Prostate gland (tissue), 2 donors: ENCODE measurements at regions not wholly inside any gene's neighbourhood (a gene's known extent, or its start where the extent isn't known, plus 50 kb on each side); places are given as distances from the start of the nearest gene placed in this dataset.
A peak's percentile ranks its signal among the peaks of the same experiment; 100 is the strongest.

Source experiments
- DNase-seq: peaks from one replicate; pipeline ENCODE4 v3.0.0-alpha.2; 2019; ENCODE audit warnings: low spot score
- H3K27ac ChIP-seq, 2 donors: fragments of 200-600 bp; sonication (generic); 2 replicates each; pipeline ENCODE4 v1.5.1; 2017 to 2019
- H3K27me3 ChIP-seq: fragments of 200-600 bp; sonication (generic); replicated peaks from 2 replicates; pipeline ENCODE4 v1.5.1; 2019; ENCODE audit not compliant: insufficient read depth
- H3K36me3 ChIP-seq, 2 donors: fragments of 200-600 bp; sonication (generic); 1 replicate in 1 of 2; 2 replicates in 1 of 2; pipeline versions ENCODE4 v1.5.1 to v1.8.1; 2017 to 2019
- H3K4me1 ChIP-seq: fragments of 200-600 bp; sonication (generic); replicated peaks from 2 replicates; pipeline ENCODE4 v1.5.1; 2019
- H3K4me3 ChIP-seq, 2 donors: fragments of 200-600 bp; sonication (generic); 2 replicates each; pipeline ENCODE4 v1.5.1; 2017 to 2019
- H3K9me3 ChIP-seq: fragments of 200-600 bp; sonication (generic); 2 replicates; pipeline ENCODE4 v1.5.1; 2017
- POLR2A ChIP-seq: fragments of 450-650 bp; IDR thresholded peaks from one replicate; pipeline ENCODE4 v1.6.1; 2016; ENCODE audit warnings: antibody characterized with exemption, mild to moderate bottlenecking
- POLR2AphosphoS5 ChIP-seq: sonication (generic); formaldehyde crosslinking; IDR thresholded peaks from one replicate; pipeline ENCODE4 v1.6.1; 2017; ENCODE audit warnings: antibody characterized with exemption
- WGBS: methylation state at CpG from one replicate; pipeline ENCODE4 v1.1.5; 2018; 5-methylcytosine and 5-hydroxymethylcytosine counted together
- intact Hi-C: fragments of 100-400 bp; cut with DNase I; formaldehyde crosslinking; loops from one replicate; pipeline ENCODE4 v1.14.2; 2022
- TF ChIP-seq, protein P1 (sequence below), 4 experiments: fragments of 200-600 bp in 2 of 4; fragments of 450-650 bp in 2 of 4; sonication (generic) in 2 of 4; IDR thresholded peaks; 1 replicate in 3 of 4; 2 replicates in 1 of 4; pipeline ENCODE4 v1.5.1; 2016 to 2019; ENCODE audit warnings: antibody characterized with exemption in 4 of 4, mild to moderate bottlenecking in 2 of 4, moderate library complexity in 2 of 4

DNA sequence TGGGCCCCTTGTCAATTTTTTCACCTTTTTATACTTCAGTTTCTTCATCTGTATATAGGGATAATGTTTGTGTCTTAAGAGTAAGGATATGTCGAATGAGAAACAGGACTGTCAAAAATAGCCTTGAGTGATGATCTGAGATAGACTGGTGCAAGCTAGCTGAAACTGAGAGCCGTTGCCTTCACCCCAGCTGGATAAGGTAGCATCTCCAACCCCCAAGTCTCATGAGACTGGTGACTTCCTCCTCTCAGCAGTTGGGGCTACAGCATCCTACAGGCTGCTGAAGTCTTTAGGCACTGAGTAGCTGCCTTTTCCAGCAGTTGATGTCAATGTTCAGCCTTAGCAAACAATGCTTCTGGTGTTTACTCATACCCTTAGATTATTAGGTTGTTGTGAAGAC lies 330.2 kb downstream of the OSTF1 start:
- WGBS = 81% methylated on average over 2 of the region's 2 CpGs
- H3K9me3 ChIP-seq = no peaks in the 10 kb centered on the region
- H3K36me3 ChIP-seq = no peaks in the 10 kb centered on the region
- H3K27me3 ChIP-seq = no peaks in the 10 kb centered on the region
- no peak overlapping the region for H3K27ac ChIP-seq
- H3K4me1 ChIP-seq = no peaks in the 10 kb centered on the region
- TF ChIP-seq POLR2AphosphoS5 (no peak), POLR2A (no peak)
- TF ChIP-seq, protein P1, sequence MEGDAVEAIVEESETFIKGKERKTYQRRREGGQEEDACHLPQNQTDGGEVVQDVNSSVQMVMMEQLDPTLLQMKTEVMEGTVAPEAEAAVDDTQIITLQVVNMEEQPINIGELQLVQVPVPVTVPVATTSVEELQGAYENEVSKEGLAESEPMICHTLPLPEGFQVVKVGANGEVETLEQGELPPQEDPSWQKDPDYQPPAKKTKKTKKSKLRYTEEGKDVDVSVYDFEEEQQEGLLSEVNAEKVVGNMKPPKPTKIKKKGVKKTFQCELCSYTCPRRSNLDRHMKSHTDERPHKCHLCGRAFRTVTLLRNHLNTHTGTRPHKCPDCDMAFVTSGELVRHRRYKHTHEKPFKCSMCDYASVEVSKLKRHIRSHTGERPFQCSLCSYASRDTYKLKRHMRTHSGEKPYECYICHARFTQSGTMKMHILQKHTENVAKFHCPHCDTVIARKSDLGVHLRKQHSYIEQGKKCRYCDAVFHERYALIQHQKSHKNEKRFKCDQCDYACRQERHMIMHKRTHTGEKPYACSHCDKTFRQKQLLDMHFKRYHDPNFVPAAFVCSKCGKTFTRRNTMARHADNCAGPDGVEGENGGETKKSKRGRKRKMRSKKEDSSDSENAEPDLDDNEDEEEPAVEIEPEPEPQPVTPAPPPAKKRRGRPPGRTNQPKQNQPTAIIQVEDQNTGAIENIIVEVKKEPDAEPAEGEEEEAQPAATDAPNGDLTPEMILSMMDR (IDR thresholded peaks at IDR 0.05) = no peak
- no peak for DNase-seq
- no peak overlapping the region for H3K4me3 ChIP-seq
- intact Hi-C loops = no loop called here

DNA sequence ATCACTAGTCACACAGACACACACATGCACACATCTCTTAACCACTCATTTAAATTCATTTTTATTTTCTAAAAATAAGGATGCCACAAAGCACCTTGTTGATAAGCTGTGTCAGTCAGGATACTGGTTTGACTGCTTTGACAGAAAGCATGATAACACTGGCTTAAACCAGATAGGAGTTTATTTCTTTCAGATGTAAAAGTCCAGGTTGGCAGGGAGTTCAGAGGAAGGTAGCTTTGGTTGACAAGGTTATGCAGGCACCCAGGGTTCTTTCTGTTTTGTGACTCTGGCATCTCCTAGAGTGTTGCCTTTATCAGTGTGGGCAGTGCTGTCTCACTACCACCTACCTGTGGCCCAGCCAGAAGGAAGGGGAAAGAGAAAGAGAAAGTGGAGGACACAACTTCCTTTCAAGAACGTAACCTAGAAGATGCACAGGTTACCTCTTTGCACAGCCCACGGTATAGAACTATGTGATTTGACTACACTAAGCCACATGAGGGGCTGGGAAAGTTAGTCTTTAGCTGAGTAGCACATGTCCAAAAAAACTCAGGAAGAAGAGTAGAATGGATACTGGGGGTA lies 334.7 kb downstream of the OSTF1 start:
- TF ChIP-seq POLR2A (no peak), POLR2AphosphoS5 (no peak)
- TF ChIP-seq, protein P1 (IDR thresholded peaks at IDR 0.05) = no peak
- WGBS = 83% methylated on average over 2 of the region's 2 CpGs
- no peak for DNase-seq

DNA sequence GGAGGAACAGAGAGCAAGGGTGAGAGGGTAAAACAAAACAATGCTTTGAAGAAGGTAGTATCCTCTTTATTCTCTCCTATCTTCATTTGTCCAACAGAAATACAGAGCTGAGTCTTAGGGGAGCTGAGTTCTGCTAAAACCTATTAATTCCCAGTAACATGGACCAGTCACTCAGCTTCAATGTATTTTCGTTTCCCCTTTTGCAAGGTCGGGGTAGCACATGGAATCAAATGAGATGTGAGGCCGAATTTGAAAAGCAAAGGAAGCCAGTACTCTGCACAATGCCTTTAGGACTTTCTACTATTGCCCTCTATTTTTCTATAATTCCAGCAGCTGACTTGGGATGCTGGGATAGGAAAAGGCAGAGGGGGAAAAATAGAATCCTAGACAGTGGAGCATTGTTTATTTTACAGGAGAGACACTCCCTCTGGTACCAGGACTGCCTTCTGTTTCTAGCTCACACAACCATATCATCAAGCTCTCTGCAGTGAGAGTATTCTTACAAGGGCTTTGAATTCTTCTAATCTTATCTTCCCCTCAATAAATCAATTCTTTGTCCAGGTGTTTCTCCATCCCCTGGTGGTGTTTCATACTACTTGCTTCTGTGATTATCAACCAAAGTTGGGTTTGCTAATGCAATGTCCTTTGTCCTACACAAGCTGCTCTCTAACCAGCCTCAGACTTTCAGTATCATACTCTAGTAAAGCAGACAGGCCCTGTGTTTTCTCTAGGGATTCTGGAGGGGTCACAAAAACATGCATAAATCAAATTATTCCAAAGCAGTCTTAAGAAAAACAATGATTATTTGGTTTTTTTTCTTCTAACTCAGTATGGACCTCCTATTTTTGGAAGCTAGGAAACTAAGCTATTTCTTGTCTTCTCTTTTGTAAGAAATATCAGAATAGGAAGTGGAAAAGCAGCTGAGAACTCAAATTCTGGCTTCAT lies 341.5 kb downstream of the OSTF1 start:
- Histone ChIP-seq H3K9me3 (no peaks in the 10 kb centered on the region), H3K4me1 (no peaks in the 10 kb centered on the region), H3K27ac (no peak overlapping the region), H3K4me3 (no peak overlapping the region), H3K36me3 (no peaks in the 10 kb centered on the region), H3K27me3 (no peaks in the 10 kb centered on the region)
- intact Hi-C loops = no loop called here
- no peak for DNase-seq
- TF ChIP-seq, protein P1 (IDR thresholded peaks at IDR 0.05) = no peak
- TF ChIP-seq POLR2AphosphoS5 (no peak), POLR2A (no peak)
- WGBS = 80% methylated on average over 3 of the region's 3 CpGs

More for the DNA sequence above, 334.7 kb downstream of the OSTF1 start:
- H3K27me3 ChIP-seq = no peaks in the 10 kb centered on the region
- intact Hi-C loops = no loop called here
- H3K4me3 ChIP-seq = no peak overlapping the region
- H3K4me1 ChIP-seq = no peaks in the 10 kb centered on the region
- no peaks in the 10 kb centered on the region for H3K36me3 ChIP-seq
- no peaks in the 10 kb centered on the region for H3K9me3 ChIP-seq
- H3K27ac ChIP-seq = no peak overlapping the region

DNA sequence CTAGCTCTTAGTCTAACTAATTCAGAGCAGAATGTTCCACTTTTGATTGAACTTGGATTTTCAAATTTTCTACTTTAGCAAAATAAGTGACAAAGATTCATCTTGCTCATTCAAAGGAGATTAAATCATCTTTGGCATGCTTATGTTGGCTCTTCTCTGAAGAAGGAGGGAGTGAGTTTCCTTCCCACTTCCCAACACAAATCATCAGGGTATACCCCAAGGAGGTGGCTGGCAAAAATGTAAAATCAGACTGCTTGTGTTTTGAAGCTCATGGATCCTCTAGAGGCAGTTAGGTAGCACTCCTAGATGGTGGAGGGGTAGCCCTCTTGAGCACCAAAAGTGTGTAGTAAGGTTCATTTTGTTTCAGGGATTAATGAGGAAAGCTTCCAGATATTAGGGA lies 343.1 kb downstream of the OSTF1 start:
- TF ChIP-seq, protein P1 (IDR thresholded peaks at IDR 0.05) = no peak
- TF ChIP-seq POLR2A (no peak), POLR2AphosphoS5 (no peak)
- H3K27ac ChIP-seq = peak overlapping the region in 1 of 2 donors; percentile 11
- intact Hi-C loops = no loop called here
- DNase-seq = no peak
- H3K4me1 ChIP-seq = no peaks in the 10 kb centered on the region
- H3K27me3 ChIP-seq = no peaks in the 10 kb centered on the region
- H3K9me3 ChIP-seq = no peaks in the 10 kb centered on the region
- no peak overlapping the region for H3K4me3 ChIP-seq
- no peaks in the 10 kb centered on the region for H3K36me3 ChIP-seq
